Stomach (tissue), 4 donors: ENCODE measurements at regions not wholly inside any gene's neighbourhood (a gene's known extent, or its start where the extent isn't known, plus 50 kb on each side); places are given as distances from the start of the nearest gene placed in this dataset.

Experiments
- EP300 ChIP-seq: sonication (generic); formaldehyde crosslinking; IDR thresholded peaks from one replicate; pipeline ENCODE4 v1.6.1; 2017; ENCODE audit warnings: antibody characterized with exemption
- POLR2A ChIP-seq, 4 donors: fragments of 450-650 bp; IDR thresholded peaks; one replicate each; pipeline ENCODE4 v1.6.1; 2016; ENCODE audit warnings: antibody characterized with exemption in 4 of 4, control low read depth in 2 of 4, mild to moderate bottlenecking in 1 of 4, moderate library complexity in 1 of 4
- POLR2AphosphoS5 ChIP-seq, 3 donors: sonication (generic); formaldehyde crosslinking; IDR thresholded peaks; one replicate each; pipeline ENCODE4 v1.6.1; 2016; ENCODE audit warnings: antibody characterized with exemption in 3 of 3
- TF ChIP-seq, protein P1 (sequence below), 7 experiments: fragments of 450-650 bp in 4 of 7; fragments of 200-600 bp in 3 of 7; sonication (generic) in 3 of 7; IDR thresholded peaks; one replicate each; pipeline ENCODE4 v1.5.1; 2016 to 2019; ENCODE audit warnings: antibody characterized with exemption in 7 of 7, control low read depth in 2 of 7, mild to moderate bottlenecking in 1 of 7

DNA sequence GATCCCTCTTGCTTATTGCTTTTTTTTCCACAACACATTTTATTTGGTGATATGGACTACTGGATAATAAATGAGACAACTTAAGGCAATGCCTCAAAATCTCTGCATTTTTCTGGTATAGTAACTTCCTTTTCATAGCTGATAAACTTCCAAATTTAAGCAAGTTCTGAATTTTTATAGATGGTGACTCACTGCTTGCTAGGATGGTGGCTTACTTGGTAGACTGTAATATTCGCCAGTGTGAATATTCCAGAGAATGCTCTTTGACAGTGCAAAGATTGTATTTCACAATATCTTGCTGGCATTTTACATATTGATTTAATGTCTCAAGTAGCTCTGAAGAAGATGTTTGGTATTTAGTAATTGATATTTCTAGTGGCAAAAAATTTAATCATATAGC lies 472.4 kb downstream of the TFEC start:
- TF ChIP-seq, protein P1, sequence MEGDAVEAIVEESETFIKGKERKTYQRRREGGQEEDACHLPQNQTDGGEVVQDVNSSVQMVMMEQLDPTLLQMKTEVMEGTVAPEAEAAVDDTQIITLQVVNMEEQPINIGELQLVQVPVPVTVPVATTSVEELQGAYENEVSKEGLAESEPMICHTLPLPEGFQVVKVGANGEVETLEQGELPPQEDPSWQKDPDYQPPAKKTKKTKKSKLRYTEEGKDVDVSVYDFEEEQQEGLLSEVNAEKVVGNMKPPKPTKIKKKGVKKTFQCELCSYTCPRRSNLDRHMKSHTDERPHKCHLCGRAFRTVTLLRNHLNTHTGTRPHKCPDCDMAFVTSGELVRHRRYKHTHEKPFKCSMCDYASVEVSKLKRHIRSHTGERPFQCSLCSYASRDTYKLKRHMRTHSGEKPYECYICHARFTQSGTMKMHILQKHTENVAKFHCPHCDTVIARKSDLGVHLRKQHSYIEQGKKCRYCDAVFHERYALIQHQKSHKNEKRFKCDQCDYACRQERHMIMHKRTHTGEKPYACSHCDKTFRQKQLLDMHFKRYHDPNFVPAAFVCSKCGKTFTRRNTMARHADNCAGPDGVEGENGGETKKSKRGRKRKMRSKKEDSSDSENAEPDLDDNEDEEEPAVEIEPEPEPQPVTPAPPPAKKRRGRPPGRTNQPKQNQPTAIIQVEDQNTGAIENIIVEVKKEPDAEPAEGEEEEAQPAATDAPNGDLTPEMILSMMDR (IDR thresholded peaks at IDR 0.05) = no peak
- TF ChIP-seq POLR2A (IDR thresholded peaks at IDR 0.05) (no peak), POLR2AphosphoS5 (IDR thresholded peaks at IDR 0.05) (no peak), EP300 (no peak)
